ENCODE measurements at regions not wholly inside any gene's neighbourhood (a gene's known extent, or its start where the extent isn't known, plus 50 kb on each side); places are given as distances from the start of the nearest gene placed in this dataset.
"Not testable (repeated sequence)": the region's sequence is repeated elsewhere in the genome, so short reads cannot be mapped to it uniquely, and the experiment has no call there.

DNA sequence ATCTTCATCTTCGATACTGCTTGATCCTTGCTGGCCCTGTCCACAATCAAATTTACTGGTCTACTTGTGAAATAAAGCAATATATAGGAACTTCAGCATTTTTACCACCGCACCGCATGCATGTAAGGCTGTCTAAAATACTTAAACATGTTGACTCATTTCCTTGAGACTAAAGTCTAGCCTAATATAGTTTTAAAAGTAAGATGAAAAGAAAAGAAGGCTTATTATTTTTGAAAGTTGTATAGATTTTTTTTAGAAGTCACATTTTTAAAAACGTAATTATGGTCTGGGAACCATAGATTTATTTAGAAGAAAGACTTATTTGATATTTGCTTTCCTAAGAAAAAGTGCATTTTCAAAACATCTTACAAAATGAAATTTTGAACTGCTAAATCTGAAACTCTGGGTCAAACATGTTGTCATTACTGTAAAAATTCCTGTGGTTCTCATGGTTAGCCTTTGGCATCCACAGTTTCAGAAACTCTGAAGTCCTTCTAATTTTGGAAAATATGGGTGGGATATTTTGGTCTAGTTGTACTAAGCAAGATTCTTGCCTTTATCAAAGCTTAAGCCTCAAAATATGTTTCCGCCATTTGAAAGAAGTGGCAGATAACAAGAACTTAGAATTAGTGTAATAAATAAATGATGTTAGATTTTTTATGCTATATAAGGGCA lies 423.5 kb upstream of the CTSO start:
- DNase-seq (ENCODE audit: low read depth): peak; percentile 52
- TF ChIP-seq, protein P1, sequence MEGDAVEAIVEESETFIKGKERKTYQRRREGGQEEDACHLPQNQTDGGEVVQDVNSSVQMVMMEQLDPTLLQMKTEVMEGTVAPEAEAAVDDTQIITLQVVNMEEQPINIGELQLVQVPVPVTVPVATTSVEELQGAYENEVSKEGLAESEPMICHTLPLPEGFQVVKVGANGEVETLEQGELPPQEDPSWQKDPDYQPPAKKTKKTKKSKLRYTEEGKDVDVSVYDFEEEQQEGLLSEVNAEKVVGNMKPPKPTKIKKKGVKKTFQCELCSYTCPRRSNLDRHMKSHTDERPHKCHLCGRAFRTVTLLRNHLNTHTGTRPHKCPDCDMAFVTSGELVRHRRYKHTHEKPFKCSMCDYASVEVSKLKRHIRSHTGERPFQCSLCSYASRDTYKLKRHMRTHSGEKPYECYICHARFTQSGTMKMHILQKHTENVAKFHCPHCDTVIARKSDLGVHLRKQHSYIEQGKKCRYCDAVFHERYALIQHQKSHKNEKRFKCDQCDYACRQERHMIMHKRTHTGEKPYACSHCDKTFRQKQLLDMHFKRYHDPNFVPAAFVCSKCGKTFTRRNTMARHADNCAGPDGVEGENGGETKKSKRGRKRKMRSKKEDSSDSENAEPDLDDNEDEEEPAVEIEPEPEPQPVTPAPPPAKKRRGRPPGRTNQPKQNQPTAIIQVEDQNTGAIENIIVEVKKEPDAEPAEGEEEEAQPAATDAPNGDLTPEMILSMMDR (IDR thresholded peaks at IDR 0.05; ENCODE audit: low read length, missing control alignments): no peak
- no peak overlapping the region for H3K4me3 ChIP-seq (replicated peaks; ENCODE audit: low read depth, low read length)

DNA sequence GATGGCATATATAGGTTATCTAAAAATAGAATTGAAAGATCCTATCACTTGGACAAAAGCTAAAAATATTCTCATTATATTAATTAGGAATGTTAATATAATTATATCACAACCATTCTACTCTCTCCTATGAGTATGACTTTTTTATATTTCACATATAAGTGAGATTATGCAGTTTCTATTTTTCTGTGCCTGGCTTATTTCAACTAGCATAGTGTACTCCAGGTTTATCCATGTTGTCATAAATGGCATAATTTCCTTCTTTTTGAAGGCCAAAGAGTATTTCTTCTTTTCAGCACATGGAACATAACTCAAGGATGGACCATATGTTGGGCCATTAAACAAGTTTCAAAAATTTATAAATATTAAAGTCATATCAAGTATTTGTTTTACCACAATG lies 421.2 kb upstream of the CTSO start:
- TF ChIP-seq, protein P1 (IDR thresholded peaks at IDR 0.05; ENCODE audit: low read length, missing control alignments): no peak
- no peak overlapping the region for H3K4me3 ChIP-seq (replicated peaks; ENCODE audit: low read depth, low read length)
- DNase-seq (ENCODE audit: low read depth): no peak

DNA sequence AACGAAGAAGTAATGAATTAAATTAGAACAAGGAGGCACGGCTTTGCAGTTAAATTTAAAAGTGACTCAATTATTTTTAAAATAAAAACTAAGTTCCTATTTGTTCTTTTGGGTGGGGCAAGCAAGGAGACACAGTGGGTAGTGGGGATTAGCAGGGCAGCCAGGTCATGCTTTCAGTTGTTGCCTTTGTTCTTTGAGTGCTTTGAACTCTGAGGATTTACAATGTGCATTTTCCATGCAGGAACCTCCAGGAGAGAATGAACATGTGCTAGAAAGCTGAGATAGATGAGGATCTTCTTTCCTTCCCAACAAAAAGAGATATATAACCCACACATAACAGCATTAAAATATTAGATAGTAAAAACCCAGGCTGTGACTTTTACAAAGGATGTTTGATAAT lies 420.4 kb upstream of the CTSO start:
- TF ChIP-seq, protein P1 (IDR thresholded peaks at IDR 0.05; ENCODE audit: low read length, missing control alignments): no peak
- H3K4me3 ChIP-seq (replicated peaks; ENCODE audit: low read depth, low read length): no peak overlapping the region
- no peak for DNase-seq (ENCODE audit: low read depth)

DNA sequence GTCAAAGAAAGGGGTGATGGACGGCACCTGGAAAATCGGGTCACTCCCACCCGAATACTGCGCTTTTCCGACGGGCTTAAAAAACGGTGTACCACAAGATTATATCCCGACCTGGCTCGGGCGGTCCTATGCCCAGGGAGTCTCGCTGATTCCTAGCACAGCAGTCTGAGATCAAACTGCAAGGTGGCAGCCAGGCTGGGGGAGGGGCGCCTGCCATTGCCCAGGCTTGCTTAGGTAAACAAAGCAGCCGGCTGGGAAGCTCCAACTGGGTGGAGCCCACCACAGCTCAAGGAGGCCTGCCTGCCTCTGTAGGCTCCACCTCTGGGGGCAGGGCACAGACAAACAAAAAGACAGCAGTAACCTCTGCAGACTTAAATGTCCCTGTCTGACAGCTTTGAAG lies 413.8 kb upstream of the CTSO start:
- not testable (repeated sequence) for H3K4me3 ChIP-seq (replicated peaks; ENCODE audit: low read depth, low read length); DNase-seq (ENCODE audit: low read depth)

DNA sequence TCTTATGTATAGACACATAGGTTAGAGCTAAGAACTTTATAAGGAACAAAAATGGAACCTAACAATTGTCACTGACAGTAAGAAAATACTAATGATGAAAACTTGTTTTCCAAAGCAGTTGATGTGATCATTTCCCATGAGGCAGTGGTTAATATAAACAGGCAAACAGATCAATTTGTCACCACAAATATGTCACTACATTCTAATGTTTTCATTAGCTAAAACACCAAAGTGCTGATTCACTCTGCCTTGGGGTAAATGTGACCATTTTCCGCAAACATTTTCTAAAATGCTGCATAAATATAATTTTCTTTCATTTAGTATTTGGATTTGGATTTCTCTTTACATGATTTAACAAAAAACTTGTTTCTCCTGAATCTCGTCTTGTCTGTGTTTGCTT lies 408.9 kb upstream of the CTSO start:
- no peak for DNase-seq (ENCODE audit: low read depth)
- no peak overlapping the region for H3K4me3 ChIP-seq (replicated peaks; ENCODE audit: low read depth, low read length)
- TF ChIP-seq, protein P1 (IDR thresholded peaks at IDR 0.05; ENCODE audit: low read length, missing control alignments): no peak

DNA sequence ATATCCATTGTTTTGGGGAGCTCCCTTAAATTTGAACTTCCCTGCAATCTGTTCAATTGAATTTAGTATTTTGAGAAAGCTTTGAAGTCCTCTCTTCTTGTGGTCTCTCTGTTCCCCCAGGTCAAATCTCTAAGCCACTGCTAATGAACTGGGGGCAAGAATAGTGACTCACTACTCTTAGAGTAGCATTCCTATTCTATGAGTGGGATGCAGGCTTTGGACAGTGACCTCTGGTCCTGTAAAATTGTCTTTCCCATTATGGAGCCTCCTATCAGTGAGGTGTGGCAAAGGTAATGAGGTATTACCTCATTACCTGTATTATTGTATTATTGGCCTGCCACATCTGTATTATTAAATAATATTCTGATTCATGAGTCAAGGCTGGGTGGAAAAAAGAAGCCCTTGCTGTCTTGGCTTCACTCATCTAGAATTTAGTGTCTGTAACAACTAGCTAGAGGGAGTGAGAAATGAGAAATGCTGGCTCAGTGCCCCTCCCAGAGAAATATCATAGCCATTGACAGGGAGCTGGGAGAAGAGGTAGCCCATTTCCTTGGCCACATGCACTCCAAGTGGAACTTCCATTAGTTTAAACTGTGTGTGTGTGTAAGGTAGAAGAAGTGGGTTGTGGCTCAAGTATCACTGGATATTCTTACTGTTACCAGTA lies 393.9 kb upstream of the CTSO start:
- peak; percentile 11 for DNase-seq (ENCODE audit: low read depth)
- H3K4me3 ChIP-seq (replicated peaks; ENCODE audit: low read depth, low read length): no peak overlapping the region
- TF ChIP-seq, protein P1 (IDR thresholded peaks at IDR 0.05; ENCODE audit: low read length, missing control alignments): no peak

DNA sequence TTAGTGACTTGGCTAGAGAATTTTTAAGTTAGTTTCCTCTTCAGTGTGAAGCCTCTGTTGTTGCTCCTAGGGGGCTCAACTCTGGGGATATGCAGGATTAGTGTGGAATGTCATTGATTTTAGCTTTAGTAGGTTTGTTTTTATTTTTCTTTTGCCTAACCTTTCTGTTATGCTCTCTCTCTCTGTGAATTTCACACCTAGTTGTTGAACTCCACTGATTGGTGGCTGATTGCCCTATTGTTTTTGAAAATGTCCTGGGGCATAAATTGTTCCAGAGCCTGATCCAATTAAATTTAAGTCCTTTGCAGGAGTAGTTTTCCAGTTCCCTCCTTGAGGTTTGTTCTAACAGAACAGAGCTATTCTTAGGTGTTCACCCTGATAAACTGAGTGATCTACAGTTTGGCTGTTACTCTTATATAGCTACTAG lies 393.3 kb upstream of the CTSO start:
- no peak for DNase-seq (ENCODE audit: low read depth)
- TF ChIP-seq, protein P1 (IDR thresholded peaks at IDR 0.05; ENCODE audit: low read length, missing control alignments): no peak
- no peak overlapping the region for H3K4me3 ChIP-seq (replicated peaks; ENCODE audit: low read depth, low read length)

All from fibroblast of pulmonary artery (primary cell).